WTC11 (cell line): ENCODE measurements at regions not wholly inside any gene's neighbourhood (a gene's known extent, or its start where the extent isn't known, plus 50 kb on each side); places are given as distances from the start of the nearest gene placed in this dataset.

Source experiments
- CBFB ChIP-seq: sonication (generic); formaldehyde crosslinking; IDR thresholded peaks from 2 replicates; pipeline ENCODE4 v1.8.1; 2022; ENCODE audit warnings: mild to moderate bottlenecking, low read depth, missing genetic modification reagents
- CTCF ChIP-seq: fragments of 200-600 bp; IDR thresholded peaks from 2 replicates; pipeline ENCODE4 v1.8.0; 2022; ENCODE audit warnings: antibody characterized with exemption
- ELF4 ChIP-seq: sonication (generic); formaldehyde crosslinking; IDR thresholded peaks from 2 replicates; pipeline ENCODE4 v1.8.1; 2022; ENCODE audit warnings: low read depth, mild to moderate bottlenecking, moderate library complexity, missing genetic modification reagents
- USF2 ChIP-seq: sonication (generic); formaldehyde crosslinking; IDR thresholded peaks from 2 replicates; pipeline ENCODE4 v1.8.1; 2023; ENCODE audit warnings: mild to moderate bottlenecking, missing genetic modification reagents, moderate library complexity
- ZNF281 ChIP-seq: sonication (generic); formaldehyde crosslinking; IDR thresholded peaks from 2 replicates; pipeline ENCODE4 v1.8.0; 2023; ENCODE audit warnings: mild to moderate bottlenecking, missing genetic modification reagents

GRCh38 chr12:30828686-30829085 lies 73.9 kb upstream of the CAPRIN2 start:
- TF ChIP-seq CTCF: no peak
- no peak for TF ChIP-seq ELF4 (CRISPR knock-in tag)
- no peak for TF ChIP-seq USF2
- TF ChIP-seq ZNF281: no peak
- no peak for TF ChIP-seq CBFB (CRISPR knock-in tag)
